ENCODE measurements at regions not wholly inside any gene's neighbourhood (a gene's known extent, or its start where the extent isn't known, plus 50 kb on each side); places are given as distances from the start of the nearest gene placed in this dataset.

GRCh38 chr6:21502682-21503081 lies 90.9 kb upstream of the SOX4 start:
- TF ChIP-seq POLR2AphosphoS5 (IDR thresholded peaks at IDR 0.05; ENCODE audit: low read depth, low read length), result no peak
- TF ChIP-seq POLR2A (IDR thresholded peaks at IDR 0.05; ENCODE audit: low read depth, low read length), result no peak
- TF ChIP-seq TAF1 (IDR thresholded peaks at IDR 0.05; ENCODE audit: borderline replicate concordance, low read depth, low read length), result no peak
